WTC11 (cell line): ENCODE measurements at regions not wholly inside any gene's neighbourhood (a gene's known extent, or its start where the extent isn't known, plus 50 kb on each side); places are given as distances from the start of the nearest gene placed in this dataset.

Source experiments
- CBFB ChIP-seq: sonication (generic); formaldehyde crosslinking; IDR thresholded peaks from 2 replicates; pipeline ENCODE4 v1.8.1; 2022; ENCODE audit warnings: mild to moderate bottlenecking, low read depth, missing genetic modification reagents
- CREB1 ChIP-seq: sonication (generic); formaldehyde crosslinking; IDR thresholded peaks from 2 replicates; pipeline ENCODE4 v1.8.0; 2023; ENCODE audit warnings: mild to moderate bottlenecking, missing genetic modification reagents
- CTCF ChIP-seq: fragments of 200-600 bp; IDR thresholded peaks from 2 replicates; pipeline ENCODE4 v1.8.0; 2022; ENCODE audit warnings: antibody characterized with exemption
- ELF4 ChIP-seq: sonication (generic); formaldehyde crosslinking; IDR thresholded peaks from 2 replicates; pipeline ENCODE4 v1.8.1; 2022; ENCODE audit warnings: low read depth, mild to moderate bottlenecking, moderate library complexity, missing genetic modification reagents
- ESRRA ChIP-seq: sonication (generic); formaldehyde crosslinking; IDR thresholded peaks from 2 replicates; pipeline ENCODE4 v1.8.1; 2022; ENCODE audit warnings: mild to moderate bottlenecking, missing genetic modification reagents, borderline replicate concordance
- IRF2 ChIP-seq: sonication (generic); formaldehyde crosslinking; IDR thresholded peaks from 2 replicates; pipeline ENCODE4 v1.8.0; 2022; ENCODE audit warnings: low read depth, missing genetic modification reagents, borderline replicate concordance
- NR2C2 ChIP-seq: sonication (generic); formaldehyde crosslinking; IDR thresholded peaks from 2 replicates; pipeline ENCODE4 v1.8.0; 2022; ENCODE audit warnings: mild to moderate bottlenecking, missing genetic modification reagents
- SMAD3 ChIP-seq: sonication (generic); formaldehyde crosslinking; IDR thresholded peaks from 2 replicates; pipeline ENCODE4 v1.8.0; 2022; ENCODE audit warnings: missing genetic modification reagents, mild to moderate bottlenecking, borderline replicate concordance
- ZBTB43 ChIP-seq: sonication (generic); formaldehyde crosslinking; IDR thresholded peaks from 2 replicates; pipeline ENCODE4 v1.8.1; 2023; ENCODE audit warnings: mild to moderate bottlenecking, missing genetic modification reagents
- ZNF423 ChIP-seq: fragments of 250-450 bp; sonication (Bioruptor Pico); IDR thresholded peaks from 2 replicates; pipeline ENCODE4 v2.1.2; 2022; ENCODE audit warnings: mild to moderate bottlenecking, moderate library complexity

GRCh38 chr12:77429426-77429825, 364.1 kb upstream of the E2F7 start:
- TF ChIP-seq CBFB (no peak), ZBTB43 (no peak), CTCF (no peak), CREB1 (CRISPR knock-in tag) (no peak), ESRRA (CRISPR knock-in tag) (no peak), ZNF423 (no peak), SMAD3 (CRISPR knock-in tag) (no peak), IRF2 (CRISPR knock-in tag) (no peak), ELF4 (no peak), NR2C2 (CRISPR knock-in tag) (no peak)
